ENCODE measurements at regions not wholly inside any gene's neighbourhood (a gene's known extent, or its start where the extent isn't known, plus 50 kb on each side); places are given as distances from the start of the nearest gene placed in this dataset.

- H3K9me3 ChIP-seq = no peaks in the 10 kb centered on the region
- TF ChIP-seq CTCF (IDR thresholded peaks at IDR 0.05) (no peak), POLR2A (IDR thresholded peaks at IDR 0.05) (no peak), EP300 (IDR thresholded peaks at IDR 0.05) (no peak)
- no peaks in the 10 kb centered on the region for H3K36me3 ChIP-seq
- intact Hi-C loops (cut with DNase I) = no loop called here
- 66 to 80% (median 73%) methylated on average over 2 of the region's 2 CpGs for WGBS, 3 donors
- no peak overlapping the region for H3K4me3 ChIP-seq
- no peak overlapping the region for H3K27ac ChIP-seq
- DNase-seq = no peak
- no peaks in the 10 kb centered on the region for H3K27me3 ChIP-seq
- H3K4me1 ChIP-seq (ENCODE audit: insufficient read depth) = no peaks in the 10 kb centered on the region
Measured at GRCh38 chr2:146853741-146854444, 990.9 kb upstream of the ACVR2A start.

- DNase-seq = no peak
- H3K36me3 ChIP-seq = no peaks in the 10 kb centered on the region
- TF ChIP-seq POLR2A (IDR thresholded peaks at IDR 0.05) (no peak), CTCF (IDR thresholded peaks at IDR 0.05) (no peak), EP300 (IDR thresholded peaks at IDR 0.05) (no peak)
- no peak overlapping the region for H3K27ac ChIP-seq
- no peak overlapping the region for H3K4me3 ChIP-seq
- no peaks in the 10 kb centered on the region for H3K9me3 ChIP-seq
- intact Hi-C loops (cut with DNase I) = no loop called here
- no peaks in the 10 kb centered on the region for H3K27me3 ChIP-seq
- 24 to 34% (median 27%) methylated on average over 1 of the region's 1 CpG for WGBS, 3 donors
- H3K4me1 ChIP-seq (ENCODE audit: insufficient read depth) = no peaks in the 10 kb centered on the region
Measured at GRCh38 chr2:146852661-146853060, 992.2 kb upstream of the ACVR2A start.

GRCh38 chr2:146850746-146851145 lies 994.1 kb upstream of the ACVR2A start:
- TF ChIP-seq CTCF (IDR thresholded peaks at IDR 0.05) (no peak), POLR2A (IDR thresholded peaks at IDR 0.05) (no peak), EP300 (IDR thresholded peaks at IDR 0.05) (no peak)
- WGBS, 3 donors = 84 to 91% (median 86%) methylated on average over 3 of the region's 3 CpGs
- H3K4me1 ChIP-seq (ENCODE audit: insufficient read depth) = no peaks in the 10 kb centered on the region

GRCh38 chr2:146847846-146848245 lies 997.0 kb upstream of the ACVR2A start:
- Histone ChIP-seq H3K27me3 (no peaks in the 10 kb centered on the region), H3K4me1 (ENCODE audit: insufficient read depth) (no peaks in the 10 kb centered on the region), H3K36me3 (no peaks in the 10 kb centered on the region), H3K27ac (no peak overlapping the region), H3K9me3 (no peaks in the 10 kb centered on the region), H3K4me3 (no peak overlapping the region)
- TF ChIP-seq POLR2A (IDR thresholded peaks at IDR 0.05) = no peak
- TF ChIP-seq EP300 (IDR thresholded peaks at IDR 0.05) = no peak
- no peak for TF ChIP-seq CTCF (IDR thresholded peaks at IDR 0.05)
- intact Hi-C loops (cut with DNase I) = no loop called here
- no peak for DNase-seq

More at GRCh38 chr2:146850746-146851145, 994.1 kb upstream of the ACVR2A start:
- Histone ChIP-seq H3K4me3 (no peak overlapping the region), H3K27me3 (no peaks in the 10 kb centered on the region), H3K9me3 (no peaks in the 10 kb centered on the region), H3K27ac (no peak overlapping the region), H3K36me3 (no peaks in the 10 kb centered on the region)
- no peak for DNase-seq
- intact Hi-C loops (cut with DNase I) = no loop called here
